CD1c-positive myeloid dendritic cell (primary cell): ENCODE measurements at regions not wholly inside any gene's neighbourhood (a gene's known extent, or its start where the extent isn't known, plus 50 kb on each side); places are given as distances from the start of the nearest gene placed in this dataset.
A peak's percentile ranks its signal among the peaks of the same experiment; 100 is the strongest.
"Not testable (repeated sequence)": the region's sequence is repeated elsewhere in the genome, so short reads cannot be mapped to it uniquely, and the experiment has no call there.

Source experiments
- DNase-seq: peaks from one replicate; pipeline ENCODE4 v3.0.0-alpha.2; 2016; ENCODE audit errors: extremely low spot score

DNA sequence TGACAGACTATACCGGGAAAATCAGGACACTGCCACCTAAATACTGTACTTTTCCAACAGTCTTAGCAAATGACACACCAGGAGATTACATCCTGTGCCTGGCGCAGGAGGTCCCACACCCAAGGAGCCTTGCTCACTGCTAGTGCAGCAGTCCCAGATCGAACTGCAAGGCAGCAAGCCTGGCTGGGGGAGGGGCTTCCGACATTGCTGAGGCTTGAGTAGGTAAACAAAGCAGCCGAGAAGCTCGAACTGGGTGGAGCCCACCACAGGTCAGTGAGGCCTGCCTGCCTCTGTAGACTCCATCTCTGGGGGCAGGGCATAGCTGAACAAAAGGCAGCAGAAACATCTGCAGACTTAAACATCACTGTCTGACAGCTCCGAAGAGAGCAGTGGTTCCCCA lies 1360.0 kb downstream of the UQCRFS1 start:
- DNase-seq: not testable (repeated sequence)

DNA sequence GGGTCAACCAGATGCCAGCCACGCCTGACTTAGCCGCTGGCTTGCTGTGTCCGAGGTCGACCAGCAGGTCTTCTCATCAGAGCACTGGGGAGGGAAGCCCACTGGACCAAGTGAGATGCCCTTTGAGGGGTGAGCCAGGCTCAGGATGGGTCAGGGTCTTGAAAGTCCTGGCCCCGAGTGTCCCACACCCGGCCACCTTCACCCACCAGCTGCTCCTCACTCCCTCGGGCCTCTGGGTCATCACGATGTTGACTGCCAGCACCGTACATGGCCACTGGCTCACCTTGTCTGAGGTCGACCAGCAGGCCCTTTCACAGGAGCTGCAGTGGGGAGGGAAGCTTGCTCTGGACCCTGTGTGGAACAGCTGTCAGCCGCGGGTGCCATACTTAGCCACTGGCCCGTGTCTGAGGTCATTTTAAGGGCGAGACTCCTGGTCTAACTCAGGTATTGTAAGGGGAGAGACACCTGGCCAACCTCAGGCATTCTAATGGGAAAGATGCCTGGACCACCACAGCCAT lies 1361.3 kb downstream of the UQCRFS1 start:
- DNase-seq: no peak

DNA sequence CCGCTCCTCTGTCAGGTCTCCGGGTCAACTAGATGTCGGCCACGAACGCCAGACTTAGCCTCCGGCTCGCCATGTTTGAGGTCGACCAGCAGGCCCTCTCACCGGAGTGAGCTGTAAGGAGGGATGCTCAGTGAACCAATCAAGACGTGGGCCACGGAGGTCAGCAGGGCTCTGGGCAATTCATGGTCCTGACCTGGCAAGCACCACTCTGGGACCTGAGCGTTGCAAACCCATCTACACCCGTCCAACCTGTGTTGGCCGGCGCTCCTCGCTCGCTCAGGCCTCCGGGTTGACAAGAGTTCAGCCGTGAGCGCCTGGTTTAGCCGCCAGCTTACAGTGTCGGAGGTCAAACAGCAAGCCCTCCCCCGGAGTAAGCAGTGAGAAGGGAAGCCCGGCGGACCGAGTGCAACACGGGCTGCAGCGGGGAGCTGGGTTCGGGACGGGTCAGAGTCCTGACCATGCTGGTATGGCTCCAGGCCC lies 1361.9 kb downstream of the UQCRFS1 start:
- no peak for DNase-seq

- no peak for DNase-seq
Measured at GRCh38 chr19:27846944-27847343, 1366.0 kb downstream of the UQCRFS1 start.

DNA sequence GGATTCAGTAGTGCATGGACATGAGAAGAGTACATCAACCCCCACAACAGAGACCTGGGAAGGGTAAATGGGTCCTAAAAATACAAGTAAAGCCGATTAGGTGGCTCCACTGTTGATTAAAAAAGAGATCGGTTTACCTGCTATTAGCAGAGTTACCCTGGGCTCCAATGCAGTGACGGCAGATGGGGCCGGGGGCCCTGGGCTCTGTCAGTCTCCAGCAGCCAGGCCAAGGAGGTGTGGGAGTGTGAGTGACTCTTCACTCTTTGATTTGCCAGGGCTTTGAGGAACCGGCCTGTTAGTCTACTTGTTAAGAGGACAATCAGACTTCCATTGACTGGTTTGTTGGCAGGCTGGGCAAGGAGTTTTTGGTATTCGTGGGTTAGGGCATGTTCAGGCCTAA lies 1368.7 kb downstream of the UQCRFS1 start:
- DNase-seq: no peak

- no peak for DNase-seq
Measured at GRCh38 chr19:27843861-27844260, 1369.1 kb downstream of the UQCRFS1 start.

DNA sequence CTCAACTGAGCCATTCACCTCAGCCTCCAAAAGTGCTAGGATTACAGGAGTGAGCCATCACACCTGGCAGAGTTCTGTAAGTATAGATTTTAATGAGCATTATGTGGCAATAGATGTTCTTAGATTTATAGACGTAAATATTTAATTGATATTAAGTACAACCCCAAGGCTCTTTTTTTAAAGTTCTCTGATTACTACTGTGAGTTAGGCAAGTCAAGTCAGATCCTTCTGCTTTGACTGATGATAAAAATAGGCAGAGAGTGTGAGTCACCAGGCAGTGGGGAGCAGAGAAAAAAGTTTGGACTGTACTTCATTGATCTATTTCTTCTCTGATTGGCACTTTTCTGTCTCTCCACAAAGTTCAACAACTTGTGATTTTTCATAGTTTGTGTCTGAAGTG lies 1379.9 kb downstream of the UQCRFS1 start:
- DNase-seq: no peak

- no peak for DNase-seq
Measured at GRCh38 chr19:27828829-27829228, 1384.1 kb downstream of the UQCRFS1 start.

DNA sequence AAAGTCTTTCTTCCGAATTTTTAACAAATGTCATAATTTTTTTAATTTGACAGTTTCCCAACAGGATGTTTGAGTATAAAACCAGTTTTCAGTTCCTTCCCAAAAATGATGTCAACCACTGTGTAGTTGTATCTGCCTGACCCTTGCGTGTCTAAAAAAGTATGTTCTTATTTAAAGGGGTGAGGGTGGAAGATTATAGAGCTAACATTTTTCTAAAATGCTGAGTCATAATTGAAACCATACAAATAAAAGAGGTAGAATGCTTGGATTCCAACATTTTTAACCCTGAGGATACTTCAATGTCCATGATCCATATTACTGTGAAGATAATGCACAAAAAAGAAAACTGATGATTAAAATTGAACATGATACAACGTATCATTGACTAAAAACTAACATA lies 1388.8 kb downstream of the UQCRFS1 start:
- no peak for DNase-seq

DNA sequence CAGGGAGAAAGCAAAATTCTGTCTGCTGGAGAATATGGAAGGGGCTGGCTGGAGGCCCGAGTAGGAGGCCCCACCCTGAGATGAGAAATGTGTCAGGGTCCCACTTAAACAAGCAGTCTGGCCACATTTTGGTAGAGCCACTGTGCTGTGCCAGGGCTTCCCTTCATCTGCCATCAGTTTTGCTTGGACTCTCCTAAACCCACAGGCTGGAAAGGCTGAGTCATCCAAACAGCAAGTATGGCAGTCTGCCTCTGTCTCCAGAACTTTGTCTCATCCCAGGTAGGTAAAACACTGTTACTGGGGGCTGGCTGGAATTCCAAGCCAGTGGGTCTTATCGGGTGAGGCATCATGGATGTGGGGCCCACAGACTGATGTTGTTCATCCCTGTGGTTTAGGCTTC lies 1390.6 kb downstream of the UQCRFS1 start:
- no peak for DNase-seq

DNA sequence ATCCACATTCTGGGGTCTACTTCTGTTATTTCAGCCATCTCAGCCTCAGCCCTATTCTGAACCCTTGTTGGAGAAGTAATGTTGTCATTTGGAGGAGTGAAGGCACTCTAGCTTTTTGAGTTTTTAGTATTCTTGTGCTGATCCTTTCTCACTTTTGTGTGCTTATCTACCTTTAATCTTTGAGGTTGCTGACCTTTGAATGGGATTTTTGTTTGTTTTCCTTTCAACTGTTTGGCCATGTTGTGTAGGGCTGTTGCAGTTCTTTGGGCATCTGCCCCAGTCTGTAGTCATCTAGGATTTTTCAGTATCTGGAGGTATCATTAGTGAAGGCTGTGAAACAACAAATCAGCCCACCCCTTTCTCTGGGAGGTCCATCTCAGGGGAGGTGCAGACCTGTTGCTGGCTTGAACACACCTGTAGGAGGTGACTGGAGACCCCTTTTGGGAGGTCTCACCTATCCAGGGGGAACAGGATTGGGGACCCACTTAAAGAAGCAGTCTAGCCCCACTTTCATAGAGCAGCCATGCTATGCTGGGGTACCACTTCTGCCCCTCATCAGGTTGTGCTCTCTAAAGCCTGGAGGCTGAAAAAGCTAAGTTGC lies 1391.4 kb downstream of the UQCRFS1 start:
- no peak for DNase-seq

DNA sequence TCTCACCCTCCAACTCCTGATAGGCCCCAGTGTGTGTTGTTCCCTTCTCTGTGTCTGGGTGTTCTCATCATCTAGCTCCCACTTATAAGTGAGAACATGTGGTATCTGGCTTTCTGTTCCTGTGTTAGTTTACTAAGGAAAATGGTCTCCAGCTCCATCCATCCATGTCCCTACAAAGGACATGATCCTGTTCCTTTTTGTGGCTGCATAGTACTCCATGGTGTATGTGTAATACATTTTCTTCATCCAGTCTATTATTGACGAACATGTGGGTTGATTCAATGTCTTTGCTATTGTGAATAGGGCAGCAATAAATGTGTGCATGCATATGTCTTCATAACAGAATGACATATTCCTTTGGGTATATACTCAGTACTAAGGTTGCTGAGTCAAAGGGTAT lies 1397.0 kb downstream of the UQCRFS1 start:
- DNase-seq: no peak

DNA sequence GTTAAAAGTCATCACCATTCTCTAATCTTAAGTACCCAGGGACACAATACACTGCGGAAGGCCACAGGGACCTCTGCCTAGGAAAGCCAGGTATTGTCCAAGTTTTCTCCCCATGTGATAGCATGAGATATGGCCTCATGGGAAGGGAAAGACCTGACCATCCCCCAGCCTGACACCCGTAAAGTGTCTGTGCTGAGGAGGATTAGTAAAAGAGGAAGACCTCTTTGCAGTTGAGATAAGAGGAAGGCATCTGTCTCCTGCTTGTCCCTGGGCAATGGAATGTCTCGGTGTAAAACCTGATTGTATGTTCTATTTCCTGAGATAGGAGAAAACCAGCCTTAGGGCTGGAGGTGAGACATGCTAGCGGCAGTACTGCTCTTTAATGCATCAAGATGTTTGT lies 1398.1 kb downstream of the UQCRFS1 start:
- not testable (repeated sequence) for DNase-seq

GRCh38 chr19:27814274-27814673 lies 1398.7 kb downstream of the UQCRFS1 start:
- DNase-seq: not testable (repeated sequence)

- DNase-seq: no peak
Measured at GRCh38 chr19:27806471-27807070, 1406.4 kb downstream of the UQCRFS1 start.

DNA sequence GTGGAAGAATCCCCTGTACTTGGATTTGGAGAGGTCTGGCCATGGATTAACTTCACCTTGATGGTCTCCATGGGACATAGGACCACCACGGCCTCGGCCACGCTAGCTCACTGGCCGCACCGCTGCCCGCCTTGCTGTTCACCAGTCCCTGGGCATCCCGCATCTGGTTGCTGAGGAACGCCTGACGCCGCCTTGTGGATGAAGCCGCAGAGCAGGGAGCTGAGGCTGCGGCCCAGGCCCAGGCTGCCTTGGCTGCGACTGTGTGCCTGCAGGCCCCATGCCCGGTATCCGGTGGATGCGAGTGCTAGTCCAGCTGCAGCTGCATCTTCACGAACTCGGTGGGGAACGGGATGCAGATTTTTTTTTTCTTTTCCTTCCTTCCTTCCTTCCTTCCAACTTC lies 1407.1 kb downstream of the UQCRFS1 start:
- DNase-seq: no peak

GRCh38 chr19:27802293-27802692 lies 1410.7 kb downstream of the UQCRFS1 start:
- DNase-seq: not testable (repeated sequence)

DNA sequence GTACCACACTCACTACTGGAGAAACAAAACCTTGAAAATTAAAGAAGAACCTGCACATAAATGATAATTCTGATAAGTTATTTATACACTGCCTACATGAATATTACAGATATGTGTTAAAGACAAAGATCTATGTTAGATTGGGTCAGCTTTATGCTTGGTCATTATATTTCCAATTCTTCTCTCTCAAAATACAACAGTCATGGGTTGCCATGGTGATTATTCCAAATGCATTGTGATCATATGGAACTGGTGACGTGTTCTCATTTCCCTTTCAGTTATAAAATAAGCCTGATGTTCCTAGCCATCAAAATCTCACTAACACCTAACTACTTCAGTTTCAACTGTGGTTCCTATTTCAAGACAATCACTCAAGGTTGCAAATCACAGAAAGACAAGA lies 1416.4 kb downstream of the UQCRFS1 start:
- no peak for DNase-seq

GRCh38 chr19:27796073-27796472 lies 1416.9 kb downstream of the UQCRFS1 start:
- DNase-seq: no peak

GRCh38 chr19:27795369-27795768 lies 1417.6 kb downstream of the UQCRFS1 start:
- no peak for DNase-seq

DNA sequence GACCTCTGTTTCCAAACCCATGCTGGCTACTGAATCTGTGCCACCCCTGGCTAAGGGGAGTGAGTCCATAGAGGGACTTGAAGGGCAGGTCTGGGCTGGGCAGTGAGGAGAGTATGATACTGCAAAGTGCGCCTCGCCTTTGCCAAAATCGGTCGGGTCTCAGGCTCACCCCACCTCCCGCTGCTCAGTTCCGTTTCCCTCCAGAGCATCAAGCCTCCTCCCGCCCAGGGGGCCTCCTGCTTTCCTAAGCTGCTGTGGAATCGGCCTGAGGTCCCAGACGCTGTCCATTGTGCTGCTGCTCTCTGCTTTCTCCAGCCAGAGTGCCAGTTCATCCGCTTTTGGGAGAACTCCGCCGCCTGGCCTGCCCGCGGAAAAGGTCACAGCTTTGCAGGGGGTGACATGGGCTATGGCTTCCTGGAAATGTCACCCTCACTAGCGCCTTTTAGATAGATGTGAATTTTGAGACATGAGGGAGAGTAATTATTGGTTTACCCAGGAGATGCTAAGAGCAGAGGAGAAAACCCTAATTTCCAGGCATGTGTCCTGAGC lies 1418.4 kb downstream of the UQCRFS1 start:
- peak; percentile 17 for DNase-seq

DNA sequence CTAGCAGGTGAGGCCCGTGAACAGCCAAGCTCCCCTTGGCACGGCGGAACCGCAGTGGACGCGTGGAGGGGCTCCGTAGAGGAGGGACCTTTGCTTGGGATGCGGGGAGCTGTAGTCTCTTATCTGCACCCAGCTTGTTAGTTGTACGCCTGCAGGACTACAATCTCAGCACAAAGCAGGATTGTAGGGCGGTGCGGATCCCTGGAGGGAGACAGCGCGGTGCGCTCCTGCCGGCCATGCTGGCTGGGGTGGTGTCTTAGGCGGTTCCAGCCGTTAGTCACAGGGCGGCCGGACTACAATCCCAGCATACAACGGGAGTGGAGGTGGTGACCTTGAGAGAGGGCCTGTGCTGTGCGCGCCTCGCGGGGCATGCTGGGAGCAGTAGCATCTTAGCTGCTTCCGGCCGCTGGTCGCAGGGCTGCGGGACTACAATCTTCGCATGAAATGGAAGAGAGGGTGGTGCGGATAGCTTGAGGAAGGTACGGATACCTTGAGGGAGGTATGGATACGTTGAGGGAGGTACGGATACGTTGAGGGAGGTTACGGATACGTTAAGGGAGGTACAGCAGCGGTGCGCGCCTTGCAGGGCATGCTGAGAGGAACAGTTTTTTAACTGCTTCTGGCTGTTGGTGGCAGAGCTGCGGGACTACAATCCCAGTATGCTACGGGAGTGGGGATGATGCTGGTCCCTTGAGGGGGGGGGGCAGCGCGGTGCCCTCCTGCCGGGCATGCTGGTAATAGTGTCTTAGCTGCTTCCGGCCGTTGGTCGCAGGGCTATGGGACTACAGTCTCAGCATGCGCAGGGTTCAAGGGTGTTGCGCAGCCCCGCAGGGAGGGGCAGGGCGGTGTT lies 1419.1 kb downstream of the UQCRFS1 start:
- peak; percentile 94 for DNase-seq
